Psoas muscle (tissue), 7 donors: ENCODE measurements at regions not wholly inside any gene's neighbourhood (a gene's known extent, or its start where the extent isn't known, plus 50 kb on each side); places are given as distances from the start of the nearest gene placed in this dataset.
"Not testable (repeated sequence)": the region's sequence is repeated elsewhere in the genome, so short reads cannot be mapped to it uniquely, and the experiment has no call there.

ENCODE experiments used
- ATAC-seq, 4 donors: fragments of 200-7000 bp; cut with Tn5 transposase; one replicate each; pipeline ENCODE4 v1.9.1; 2020; ENCODE audit warnings: moderate library complexity in 3 of 4, mild to moderate bottlenecking in 2 of 4
- DNase-seq, 2 donors: peaks; one replicate each; pipeline ENCODE4 v3.0.0-alpha.2; 2020
- H3K27ac ChIP-seq: fragments of 200-600 bp; one replicate; pipeline ENCODE4 v1.8.0; 2022
- H3K27me3 ChIP-seq, 3 donors: fragments of 200-600 bp in 1 of 3; one replicate each; pipeline versions ENCODE4 v1.6.1 to v1.8.0; 2013 to 2022; ENCODE audit warnings: low read length in 2 of 3, mild to moderate bottlenecking in 2 of 3, moderate library complexity in 1 of 3; ENCODE audit not compliant: insufficient read depth in 3 of 3
- H3K36me3 ChIP-seq, 2 donors: fragments of 200-600 bp in 1 of 2; one replicate each; pipeline versions ENCODE4 v1.6.1 to v1.8.0; 2013 to 2022; ENCODE audit warnings: low read depth in 1 of 2, mild to moderate bottlenecking in 1 of 2, moderate library complexity in 1 of 2; ENCODE audit not compliant: insufficient read depth in 1 of 2
- H3K4me1 ChIP-seq: fragments of 200-600 bp; one replicate; pipeline ENCODE4 v1.8.0; 2022
- H3K4me3 ChIP-seq: fragments of 200-600 bp; one replicate; pipeline ENCODE4 v1.8.0; 2022; ENCODE audit warnings: mild to moderate bottlenecking
- H3K9me3 ChIP-seq: fragments of 200-600 bp; one replicate; pipeline ENCODE4 v1.8.0; 2022
- CTCF ChIP-seq: fragments of 200-600 bp; IDR thresholded peaks from one replicate; pipeline ENCODE4 v1.8.0; 2022; ENCODE audit warnings: antibody characterized with exemption
- WGBS, 3 donors: extraction: QIAGEN DNeasy Blood & Tissue Kit; methylation state at CpG; one replicate each; pipeline versions ENCODE4 v1.1.6 to v1.1.7; 2013; 5-methylcytosine and 5-hydroxymethylcytosine counted together
- intact Hi-C, 2 donors: fragments of 100-400 bp; cut with DNase I; formaldehyde crosslinking; loops; one replicate each; pipeline versions ENCODE4 v1.11.0 to v1.14.2; 2022
- donor health status: healthy with polysubstance abuse.
- donor health status: DM: no; HTN: no; CAD: no; lungs with moderate emphysema.
- donor health status: Bipolar disorder and iron deficiency.
- donor health status: healthy.
- donor health status: DM: yes; HTN: yes; CAD: no.
- donor health status: DM: no; HTN: no; CAD: no.
- donor health status: DM: yes; HTN: yes; CAD: no.

GRCh38 chr5:124104821-124105220, 592.8 kb downstream of the CSNK1G3 start:
- H3K36me3 ChIP-seq, result no peaks in the 10 kb centered on the region
- no peak for TF ChIP-seq CTCF
- DNase-seq (no peak), ATAC-seq (no peak)
- no peaks in the 10 kb centered on the region for H3K27me3 ChIP-seq
- 61 to 75% (median 71%) methylated on average over 1 of the region's 1 CpG for WGBS, 3 donors
- H3K27ac ChIP-seq, result no peak overlapping the region
- intact Hi-C loops, result no loop called here
- no peaks in the 10 kb centered on the region for H3K9me3 ChIP-seq
- no peak overlapping the region for H3K4me3 ChIP-seq
- no peaks in the 10 kb centered on the region for H3K4me1 ChIP-seq

- no peak for DNase-seq
- intact Hi-C loops, result no loop called here
- ATAC-seq, result no peak
- no peaks in the 10 kb centered on the region for H3K4me1 ChIP-seq
- no peak overlapping the region for H3K4me3 ChIP-seq
- H3K36me3 ChIP-seq, result no peaks in the 10 kb centered on the region
- no peak for TF ChIP-seq CTCF
- H3K9me3 ChIP-seq, result no peaks in the 10 kb centered on the region
- H3K27me3 ChIP-seq, result no peaks in the 10 kb centered on the region
- 91 to 98% (median 93%) methylated on average over 3 of the region's 3 CpGs for WGBS, 3 donors
- no peak overlapping the region for H3K27ac ChIP-seq
Observed at GRCh38 chr5:124104344-124104743, 592.4 kb downstream of the CSNK1G3 start.

GRCh38 chr5:124103671-124104070, 591.7 kb downstream of the CSNK1G3 start:
- ATAC-seq (no peak), DNase-seq (no peak)
- no peak overlapping the region for H3K4me3 ChIP-seq
- 54 to 71% (median 60%) methylated on average over 1 of the region's 1 CpG for WGBS, 3 donors
- no peaks in the 10 kb centered on the region for H3K4me1 ChIP-seq
- H3K27me3 ChIP-seq, result no peaks in the 10 kb centered on the region
- no peak overlapping the region for H3K27ac ChIP-seq
- intact Hi-C loops, result no loop called here
- H3K9me3 ChIP-seq, result no peaks in the 10 kb centered on the region
- no peaks in the 10 kb centered on the region for H3K36me3 ChIP-seq
- no peak for TF ChIP-seq CTCF

GRCh38 chr5:124103056-124103455, 591.1 kb downstream of the CSNK1G3 start:
- H3K4me3 ChIP-seq, ATAC-seq, H3K9me3 ChIP-seq, H3K36me3 ChIP-seq, H3K4me1 ChIP-seq, H3K27ac ChIP-seq, intact Hi-C loops, H3K27me3 ChIP-seq, DNase-seq: not testable (repeated sequence)
- 90 to 94% (median 91%) methylated on average over 5 of the region's 5 CpGs for WGBS, 3 donors

GRCh38 chr5:124102486-124102885, 590.5 kb downstream of the CSNK1G3 start:
- no peaks in the 10 kb centered on the region for H3K9me3 ChIP-seq
- TF ChIP-seq CTCF, result no peak
- no peaks in the 10 kb centered on the region for H3K27me3 ChIP-seq
- no peak overlapping the region for H3K4me3 ChIP-seq
- intact Hi-C loops, result no loop called here
- ATAC-seq, result no peak
- DNase-seq, result no peak
- H3K27ac ChIP-seq, result no peak overlapping the region
- H3K4me1 ChIP-seq, result no peaks in the 10 kb centered on the region
- no peaks in the 10 kb centered on the region for H3K36me3 ChIP-seq
- 74 to 80% (median 75%) methylated on average over 3 of the region's 3 CpGs for WGBS, 3 donors
